ENCODE measurements at regions not wholly inside any gene's neighbourhood (a gene's known extent, or its start where the extent isn't known, plus 50 kb on each side); places are given as distances from the start of the nearest gene placed in this dataset.

DNA sequence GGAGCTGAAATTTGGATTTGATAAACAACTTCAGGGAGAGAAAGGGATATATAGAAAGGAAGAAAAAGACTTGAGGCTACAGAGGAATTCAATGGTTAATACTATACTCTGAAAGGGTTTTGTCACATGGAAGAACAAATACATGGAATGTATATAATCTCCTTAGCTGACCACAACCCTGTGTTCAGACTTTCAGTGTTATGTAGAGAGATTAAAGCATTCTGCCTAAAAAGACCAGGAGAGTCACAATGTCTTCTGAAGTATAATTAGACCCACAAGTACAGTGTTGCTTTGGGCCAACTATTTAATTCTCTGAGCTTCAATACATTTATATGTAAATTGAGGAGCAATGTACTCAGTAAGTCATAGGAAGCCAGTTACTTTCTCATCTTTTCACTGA is 123.8 kb upstream of the FSHR start:
- ATAC-seq, result no peak
- Histone ChIP-seq H3K36me3 (no peaks in the 10 kb centered on the region), H3K4me3 (no peak overlapping the region), H3K4me1 (no peaks in the 10 kb centered on the region), H3K9me3 (peaks cover 0 to 12% (median 0%) of the 10 kb centered on the region in 3 donors), H3K27ac (no peak overlapping the region), H3K27me3 (no peaks in the 10 kb centered on the region)
- TF ChIP-seq EP300 (IDR thresholded peaks at IDR 0.05) (no peak), POLR2AphosphoS5 (IDR thresholded peaks at IDR 0.05) (no peak), POLR2A (IDR thresholded peaks at IDR 0.05) (no peak)
- TF ChIP-seq, protein P1, sequence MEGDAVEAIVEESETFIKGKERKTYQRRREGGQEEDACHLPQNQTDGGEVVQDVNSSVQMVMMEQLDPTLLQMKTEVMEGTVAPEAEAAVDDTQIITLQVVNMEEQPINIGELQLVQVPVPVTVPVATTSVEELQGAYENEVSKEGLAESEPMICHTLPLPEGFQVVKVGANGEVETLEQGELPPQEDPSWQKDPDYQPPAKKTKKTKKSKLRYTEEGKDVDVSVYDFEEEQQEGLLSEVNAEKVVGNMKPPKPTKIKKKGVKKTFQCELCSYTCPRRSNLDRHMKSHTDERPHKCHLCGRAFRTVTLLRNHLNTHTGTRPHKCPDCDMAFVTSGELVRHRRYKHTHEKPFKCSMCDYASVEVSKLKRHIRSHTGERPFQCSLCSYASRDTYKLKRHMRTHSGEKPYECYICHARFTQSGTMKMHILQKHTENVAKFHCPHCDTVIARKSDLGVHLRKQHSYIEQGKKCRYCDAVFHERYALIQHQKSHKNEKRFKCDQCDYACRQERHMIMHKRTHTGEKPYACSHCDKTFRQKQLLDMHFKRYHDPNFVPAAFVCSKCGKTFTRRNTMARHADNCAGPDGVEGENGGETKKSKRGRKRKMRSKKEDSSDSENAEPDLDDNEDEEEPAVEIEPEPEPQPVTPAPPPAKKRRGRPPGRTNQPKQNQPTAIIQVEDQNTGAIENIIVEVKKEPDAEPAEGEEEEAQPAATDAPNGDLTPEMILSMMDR (IDR thresholded peaks at IDR 0.05), result no peak

DNA sequence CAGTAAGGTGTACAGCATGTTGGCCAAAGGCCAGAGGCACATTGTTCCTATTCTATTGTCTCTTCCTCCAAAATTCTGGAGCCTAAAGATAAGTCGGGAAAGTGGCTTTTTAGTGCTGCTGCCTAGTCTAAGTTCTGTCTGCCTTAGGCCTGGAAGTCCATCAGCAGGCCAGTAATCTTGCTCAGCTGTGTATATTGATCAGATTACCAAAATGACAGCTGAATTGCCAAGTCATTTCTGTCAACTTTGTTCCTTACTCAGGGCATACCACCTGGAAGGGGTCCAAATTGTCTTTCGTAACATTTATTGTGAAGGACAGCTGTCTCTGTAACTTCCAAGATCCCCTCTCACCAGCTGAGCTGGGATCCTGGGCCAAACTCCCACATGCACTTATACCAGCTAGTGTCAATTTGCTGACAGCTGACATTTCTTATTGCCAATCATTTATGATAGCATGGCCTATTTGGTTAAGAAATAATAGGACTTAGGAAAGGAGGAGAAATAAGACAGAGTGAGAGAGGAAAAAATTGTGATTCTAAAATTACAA is 116.8 kb upstream of the FSHR start:
- 94% methylated on average over 2 of the region's 2 CpGs; no CpG with 5 or more reads in 1 of the 2 donors for WGBS, 2 donors (ENCODE audit: low coverage in 1 of 2)

DNA sequence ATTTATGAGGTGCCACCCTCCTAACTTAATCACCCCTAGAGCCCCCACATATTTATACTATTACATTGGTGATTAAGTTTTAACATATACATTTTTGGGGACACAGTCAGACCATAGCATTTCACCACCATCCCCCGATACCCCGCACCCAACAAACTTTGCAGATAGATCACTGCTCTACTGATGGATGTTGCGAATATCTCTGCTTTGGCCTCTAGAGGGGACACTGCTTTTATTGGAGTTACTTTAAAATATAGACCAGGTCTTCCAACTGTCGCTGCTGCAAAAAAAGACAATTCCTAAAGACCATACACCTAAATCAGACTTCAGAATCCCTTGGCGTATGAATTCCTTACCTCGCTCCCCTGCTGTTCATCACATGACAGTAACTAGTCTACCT is 115.8 kb upstream of the FSHR start:
- no peak for TF ChIP-seq POLR2AphosphoS5 (IDR thresholded peaks at IDR 0.05)
- TF ChIP-seq EP300 (IDR thresholded peaks at IDR 0.05), result no peak
- TF ChIP-seq, protein P1 (IDR thresholded peaks at IDR 0.05), result no peak
- TF ChIP-seq POLR2A (IDR thresholded peaks at IDR 0.05), result no peak
- no peak overlapping the region for H3K27ac ChIP-seq
- ATAC-seq, result no peak
- no peaks in the 10 kb centered on the region for H3K4me1 ChIP-seq
- no peaks in the 10 kb centered on the region for H3K27me3 ChIP-seq
- H3K36me3 ChIP-seq, result no peaks in the 10 kb centered on the region
- H3K9me3 ChIP-seq, result no peaks in the 10 kb centered on the region
- WGBS, 2 donors (ENCODE audit: low coverage in 1 of 2), result 85 to 98% methylated on average over 6 of the region's 6 CpGs
- no peak overlapping the region for H3K4me3 ChIP-seq

More for the DNA sequence above, 116.8 kb upstream of the FSHR start:
- Histone ChIP-seq H3K27ac (no peak overlapping the region), H3K4me3 (no peak overlapping the region), H3K36me3 (no peaks in the 10 kb centered on the region), H3K4me1 (no peaks in the 10 kb centered on the region), H3K27me3 (no peaks in the 10 kb centered on the region), H3K9me3 (no peaks in the 10 kb centered on the region)
- no peak for ATAC-seq
- TF ChIP-seq POLR2A (IDR thresholded peaks at IDR 0.05) (no peak), EP300 (IDR thresholded peaks at IDR 0.05) (no peak), POLR2AphosphoS5 (IDR thresholded peaks at IDR 0.05) (no peak)
- TF ChIP-seq, protein P1 (IDR thresholded peaks at IDR 0.05), result no peak

DNA sequence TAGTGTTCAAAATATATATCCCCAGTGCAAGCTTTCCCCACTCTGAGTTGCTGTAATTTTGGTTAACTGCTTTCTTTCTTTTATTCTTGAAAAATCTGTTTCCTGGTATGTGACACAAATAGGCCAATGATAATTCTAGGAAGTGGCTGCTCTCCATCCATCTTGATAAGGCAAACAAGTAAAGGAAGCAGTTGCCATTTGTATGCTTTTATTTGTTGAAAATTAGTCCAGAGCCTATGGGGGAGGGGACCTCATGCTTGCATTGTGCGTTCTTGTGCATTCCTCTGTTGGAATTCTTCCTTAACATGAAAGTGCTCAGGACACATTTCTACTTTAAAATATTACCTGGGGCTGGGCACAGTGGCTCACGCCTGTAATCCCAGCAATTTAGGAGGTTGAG is 111.2 kb upstream of the FSHR start:
- Histone ChIP-seq H3K36me3 (no peaks in the 10 kb centered on the region), H3K27me3 (no peaks in the 10 kb centered on the region), H3K27ac (no peak overlapping the region), H3K4me1 (peaks cover 0 to 10% (median 2%) of the 10 kb centered on the region in 3 donors), H3K4me3 (no peak overlapping the region), H3K9me3 (no peaks in the 10 kb centered on the region)
- ATAC-seq, result no peak
- TF ChIP-seq, protein P1 (IDR thresholded peaks at IDR 0.05), result no peak
- TF ChIP-seq POLR2A (IDR thresholded peaks at IDR 0.05) (no peak), POLR2AphosphoS5 (IDR thresholded peaks at IDR 0.05) (no peak), EP300 (IDR thresholded peaks at IDR 0.05) (no peak)
- WGBS, 2 donors (ENCODE audit: low coverage in 1 of 2), result 100% methylated on average over 1 of the region's 2 CpGs; no CpG with 5 or more reads in 1 of the 2 donors

DNA sequence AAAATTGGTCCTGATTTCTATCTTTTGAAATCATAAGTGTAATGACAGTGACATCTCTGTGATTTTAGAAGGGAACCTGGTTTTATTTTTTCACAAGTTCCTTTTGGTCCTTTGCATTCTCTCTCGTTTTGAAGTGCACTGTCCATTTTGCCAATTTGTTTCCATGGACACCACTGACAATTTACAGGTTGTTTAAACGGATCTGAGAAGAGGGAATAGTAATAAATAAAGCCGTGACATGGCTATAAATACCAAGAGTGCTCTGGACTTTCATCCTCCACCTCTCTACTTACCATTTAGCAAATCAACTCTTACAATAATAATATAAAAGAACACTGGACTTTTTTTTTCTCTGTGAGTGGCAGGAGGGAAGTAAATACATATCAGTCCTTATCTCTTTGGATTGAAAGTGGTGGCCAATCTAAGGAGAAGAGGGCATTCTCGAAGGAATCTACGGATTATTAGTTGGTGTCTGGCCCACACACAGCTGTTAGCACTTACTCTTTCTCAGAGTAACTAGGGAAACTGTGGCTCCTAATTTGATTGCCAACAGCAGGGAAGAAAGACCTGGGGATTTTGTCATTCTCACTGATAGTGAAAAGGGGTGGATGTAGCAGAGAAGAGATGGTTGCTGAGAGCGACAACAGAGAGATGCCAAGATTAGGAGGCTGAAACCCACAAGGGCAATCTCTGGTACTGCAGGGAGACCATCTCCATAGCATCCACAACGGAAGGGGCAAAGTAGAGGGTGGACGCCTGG is 108.7 kb upstream of the FSHR start:
- H3K4me3 ChIP-seq, result no peak overlapping the region
- WGBS, 2 donors (ENCODE audit: low coverage in 1 of 2), result 32 to 39% methylated on average over 6 to 8 of the region's 8 CpGs

More for the DNA sequence above, 108.7 kb upstream of the FSHR start:
- no peak for ATAC-seq
- Histone ChIP-seq H3K9me3 (no peaks in the 10 kb centered on the region), H3K36me3 (no peaks in the 10 kb centered on the region), H3K4me1 (peaks cover 0 to 10% (median 2%) of the 10 kb centered on the region in 3 donors), H3K27me3 (no peaks in the 10 kb centered on the region), H3K27ac (no peak overlapping the region)
- TF ChIP-seq POLR2AphosphoS5 (IDR thresholded peaks at IDR 0.05) (no peak), EP300 (IDR thresholded peaks at IDR 0.05) (no peak), POLR2A (IDR thresholded peaks at IDR 0.05) (no peak)
- TF ChIP-seq, protein P1 (IDR thresholded peaks at IDR 0.05), result no peak
